A673 (cell line): ENCODE measurements at regions not wholly inside any gene's neighbourhood (a gene's known extent, or its start where the extent isn't known, plus 50 kb on each side); places are given as distances from the start of the nearest gene placed in this dataset.

Experiments used
- BruUV-seq: library from RNA; stranded (reverse); fragments of 400-500 nt; replicated peaks from 2 replicates; lab custom pipeline; 2021; lab: Mats Ljungman, UMichigan
- CTCF ChIA-PET: fragments of 300-600 bp; sonication (Branson Sonifier 250); formaldehyde crosslinking; loops from one replicate; lab custom pipeline; 2022; ENCODE audit warnings: antibody characterized with exemption; lab: Charles Lee
- POLR2A ChIA-PET: fragments of 300-600 bp; sonication (Branson Sonifier 250); formaldehyde crosslinking; loops from one replicate; lab custom pipeline; 2022; ENCODE audit warnings: antibody characterized with exemption; ENCODE audit not compliant: low non-redundant PET; lab: Charles Lee
- DNase-seq: peaks from one replicate; pipeline ENCODE4 v3.0.0-alpha.2; 2015; ENCODE audit warnings: low spot score
- H3K27ac ChIP-seq: fragments of 200-600 bp; sonication (generic); 2 replicates; pipeline ENCODE4 v1.5.1; 2016; ENCODE audit warnings: mixed run types, low read depth, mild to moderate bottlenecking, mixed read lengths, antibody characterized with exemption, low read length; ENCODE audit not compliant: poor library complexity, severe bottlenecking
- H3K27me3 ChIP-seq: fragments of 200-600 bp; sonication (generic); replicated peaks from 2 replicates; pipeline ENCODE4 v1.6.1; 2017; ENCODE audit warnings: mixed run types, low read depth, mild to moderate bottlenecking, mixed read lengths, antibody characterized with exemption, low read length; ENCODE audit not compliant: insufficient read depth, poor library complexity
- H3K36me3 ChIP-seq: fragments of 200-600 bp; sonication (generic); 2 replicates; pipeline ENCODE4 v1.6.1; 2016; ENCODE audit warnings: mixed run types, mild to moderate bottlenecking, mixed read lengths, antibody characterized with exemption, low read length; ENCODE audit not compliant: insufficient read depth, poor library complexity, severe bottlenecking
- H3K4me1 ChIP-seq: fragments of 200-600 bp; sonication (generic); 2 replicates; pipeline ENCODE4 v1.6.1; 2017; ENCODE audit warnings: mixed run types, mild to moderate bottlenecking, mixed read lengths, antibody characterized with exemption, low read length; ENCODE audit not compliant: insufficient read depth, poor library complexity, severe bottlenecking
- H3K4me3 ChIP-seq: fragments of 200-600 bp; sonication (generic); 2 replicates; pipeline ENCODE4 v1.5.1; 2016; ENCODE audit warnings: low read depth, mixed run types, mild to moderate bottlenecking, mixed read lengths, low read length; ENCODE audit not compliant: poor library complexity, severe bottlenecking
- H3K9me3 ChIP-seq: fragments of 200-600 bp; sonication (generic); 2 replicates; pipeline ENCODE4 v1.6.1; 2016; ENCODE audit warnings: mixed run types, low read depth, mild to moderate bottlenecking, mixed read lengths, antibody characterized with exemption, low read length; ENCODE audit not compliant: poor library complexity, severe bottlenecking
- CTCF ChIP-seq: fragments of 300-800, 200-600 bp; sonication (generic); conservative IDR thresholded peaks from 2 replicates; pipeline ENCODE4 v1.5.1; 2017; ENCODE audit warnings: low read depth, mild to moderate bottlenecking, antibody characterized with exemption, low read length, moderate library complexity, mixed read lengths
- EZH2 ChIP-seq: fragments of 200-600 bp; sonication (generic); IDR thresholded peaks from 2 replicates; pipeline ENCODE4 v1.6.1; 2017; ENCODE audit warnings: borderline replicate concordance, low read depth, mild to moderate bottlenecking, mixed read lengths, antibody characterized with exemption, low read length; ENCODE audit not compliant: poor library complexity, severe bottlenecking
- intact Hi-C: fragments of 100-400 bp; cut with micrococcal nuclease; formaldehyde crosslinking; loops from one replicate; pipeline ENCODE4 v1.10.0; 2022; ENCODE audit not compliant: unreplicated experiment

DNA sequence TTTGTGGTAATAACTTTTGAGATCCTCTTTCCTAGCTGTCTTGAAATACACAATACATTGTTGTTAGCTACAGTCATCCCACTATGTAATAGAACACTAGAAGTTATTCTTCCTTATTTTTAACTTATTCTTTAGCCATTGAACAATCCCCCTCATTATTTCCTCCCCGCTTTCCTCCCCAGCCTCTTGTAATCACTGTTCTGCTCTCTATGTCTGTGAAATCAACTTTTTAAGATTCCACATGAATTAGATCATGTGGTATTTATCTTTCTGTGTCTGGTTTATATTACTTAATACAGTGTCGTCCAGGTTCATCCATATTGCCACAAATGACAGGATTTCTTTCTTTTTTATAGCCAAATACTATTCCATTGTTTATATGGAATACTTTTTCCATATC is 72.9 kb downstream of the SLC10A2 start:
- no peaks in the 10 kb centered on the region for H3K9me3 ChIP-seq
- no peak overlapping the region for H3K4me3 ChIP-seq
- DNase-seq: no peak
- H3K27me3 ChIP-seq: no peaks in the 10 kb centered on the region
- no peak overlapping the region for H3K27ac ChIP-seq
- no peak for TF ChIP-seq EZH2
- TF ChIP-seq CTCF: no peak
- intact Hi-C loops: no loop called here
- ChIA-PET CTCF (no interaction called here), POLR2A (no interaction called here)
- H3K4me1 ChIP-seq: no peaks in the 10 kb centered on the region
- no TSS peak for BruUV-seq
- no peaks in the 10 kb centered on the region for H3K36me3 ChIP-seq

- H3K27me3 ChIP-seq: peaks cover 19% of the 10 kb centered on the region
- TF ChIP-seq EZH2: no peak
- no peak for TF ChIP-seq CTCF
- ChIA-PET CTCF (no interaction called here), POLR2A (no interaction called here)
- H3K27ac ChIP-seq: no peak overlapping the region
- DNase-seq: no peak
- no TSS peak for BruUV-seq
- intact Hi-C loops: no loop called here
- no peaks in the 10 kb centered on the region for H3K36me3 ChIP-seq
- no peaks in the 10 kb centered on the region for H3K9me3 ChIP-seq
- H3K4me3 ChIP-seq: no peak overlapping the region
- no peaks in the 10 kb centered on the region for H3K4me1 ChIP-seq
Measured at GRCh38 chr13:102984210-102984609, 82.0 kb downstream of the SLC10A2 start.

DNA sequence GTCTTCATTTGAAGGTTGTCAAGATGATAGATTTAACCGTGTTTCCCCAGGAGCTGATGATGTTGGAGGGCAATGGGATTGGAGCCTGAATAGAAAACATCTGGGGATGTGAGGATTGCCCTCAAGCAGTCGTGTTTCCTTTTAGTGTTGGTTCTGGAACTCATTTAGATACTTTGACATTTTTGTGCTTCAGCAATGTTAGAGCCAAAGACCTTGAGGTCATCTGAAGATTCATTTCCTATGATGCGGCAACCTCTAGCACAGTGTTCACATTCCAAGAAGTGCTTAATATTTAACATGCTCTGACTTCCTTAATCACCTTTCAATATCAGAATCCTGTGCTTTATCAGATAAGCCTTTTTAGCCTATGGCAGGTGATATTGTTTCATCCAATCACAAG is 82.7 kb downstream of the SLC10A2 start:
- ChIA-PET POLR2A (no interaction called here), CTCF (no interaction called here)
- Histone ChIP-seq H3K9me3 (no peaks in the 10 kb centered on the region), H3K27ac (no peak overlapping the region), H3K4me1 (no peaks in the 10 kb centered on the region), H3K36me3 (no peaks in the 10 kb centered on the region), H3K27me3 (peaks cover 20% of the 10 kb centered on the region), H3K4me3 (no peak overlapping the region)
- DNase-seq: no peak
- BruUV-seq: no TSS peak
- intact Hi-C loops: no loop called here
- TF ChIP-seq CTCF (no peak), EZH2 (no peak)
